IMR-90 (cell line): ENCODE measurements at regions not wholly inside any gene's neighbourhood (a gene's known extent, or its start where the extent isn't known, plus 50 kb on each side); places are given as distances from the start of the nearest gene placed in this dataset.
"Not testable (repeated sequence)": the region's sequence is repeated elsewhere in the genome, so short reads cannot be mapped to it uniquely, and the experiment has no call there.

Experiments used
- ATAC-seq: fragments of 200-7000 bp; cut with Tn5 transposase; 2 replicates; pipeline ENCODE4 v1.9.1; 2020; ENCODE audit warnings: low read depth, mild to moderate bottlenecking, moderate library complexity
- BruUV-seq: library from RNA; stranded (reverse); fragments of 400-500 nt; replicated peaks from 2 replicates; lab custom pipeline; 2021; lab: Mats Ljungman, UMichigan
- CTCF ChIA-PET: fragments of 300-600 bp; formaldehyde crosslinking; extraction: SDS; loops from one replicate; lab custom pipeline; 2021; ENCODE audit warnings: antibody characterized with exemption; lab: Yijun Ruan, JAX
- POLR2A ChIA-PET: fragments of 300-600 bp; sonication (Branson Sonifier 250); formaldehyde crosslinking; loops from one replicate; lab custom pipeline; 2022; ENCODE audit warnings: antibody characterized with exemption; ENCODE audit not compliant: unreplicated experiment; lab: Charles Lee
- DNase-seq: peaks from one replicate; pipeline ENCODE4 v3.0.0; 2013
- H2AFZ ChIP-seq: replicated peaks from 2 replicates; pipeline ENCODE3; 2013; ENCODE audit warnings: low read length, mild to moderate bottlenecking; ENCODE audit not compliant: poor library complexity
- H2AK5ac ChIP-seq: 2 replicates; pipeline ENCODE4 v1.6.1; 2013; ENCODE audit warnings: low read depth, low read length, inconsistent platforms
- H2AK9ac ChIP-seq: replicated peaks from 2 replicates; pipeline ENCODE3; 2013; ENCODE audit warnings: mild to moderate bottlenecking, low read depth, low read length, moderate library complexity; ENCODE audit not compliant: poor library complexity
- H2BK120ac ChIP-seq: 2 replicates; pipeline ENCODE4 v1.6.1; 2013; ENCODE audit warnings: low read depth, low read length, inconsistent platforms
- H2BK15ac ChIP-seq: 3 replicates; pipeline ENCODE4 v1.6.1; 2013; ENCODE audit warnings: low read depth, low read length, inconsistent platforms
- H2BK20ac ChIP-seq: 2 replicates; pipeline ENCODE4 v1.6.1; 2013; ENCODE audit warnings: low read depth, mild to moderate bottlenecking, inconsistent platforms, low read length, moderate library complexity
- H2BK5ac ChIP-seq: 2 replicates; pipeline ENCODE4 v1.6.1; 2013; ENCODE audit warnings: mild to moderate bottlenecking, low read depth, low read length, inconsistent platforms; ENCODE audit not compliant: poor library complexity, severe bottlenecking
- H3K14ac ChIP-seq: replicated peaks from 2 replicates; pipeline ENCODE4 v1.6.1; 2013; ENCODE audit warnings: low read depth, low read length, inconsistent platforms
- H3K18ac ChIP-seq: 2 replicates; pipeline ENCODE4 v1.6.1; 2013; ENCODE audit warnings: low read depth, low read length, control low read depth
- H3K23ac ChIP-seq: 2 replicates; pipeline ENCODE4 v1.6.1; 2013; ENCODE audit warnings: low read depth, low read length, inconsistent platforms
- H3K27ac ChIP-seq: 2 replicates; pipeline ENCODE4 v1.5.1; 2013; ENCODE audit warnings: mild to moderate bottlenecking, control low read depth, low read length; ENCODE audit not compliant: insufficient read depth
- H3K27me3 ChIP-seq: 2 replicates; pipeline ENCODE4 v1.6.1; 2013; ENCODE audit warnings: low read length; ENCODE audit not compliant: control insufficient read depth, insufficient read depth
- H3K36me3 ChIP-seq: 2 replicates; pipeline ENCODE4 v1.6.1; 2013; ENCODE audit warnings: low read length, mixed read lengths; ENCODE audit not compliant: control insufficient read depth, insufficient read depth
- H3K4ac ChIP-seq: 2 replicates; pipeline ENCODE4 v1.6.1; 2013; ENCODE audit warnings: low read depth, low read length, inconsistent platforms
- H3K4me1 ChIP-seq: 2 replicates; pipeline ENCODE4 v1.6.1; 2013; ENCODE audit warnings: low read length, mixed read lengths; ENCODE audit not compliant: control insufficient read depth, insufficient read depth
- H3K4me2 ChIP-seq: 2 replicates; pipeline ENCODE4 v1.6.1; 2013; ENCODE audit warnings: low read depth, mild to moderate bottlenecking, control low read depth, low read length, moderate library complexity
- H3K4me3 ChIP-seq: 2 replicates; pipeline ENCODE4 v1.5.1; 2013; ENCODE audit warnings: low read depth, mild to moderate bottlenecking, control low read depth, low read length, moderate library complexity; ENCODE audit not compliant: insufficient read depth
- H3K56ac ChIP-seq: 2 replicates; pipeline ENCODE4 v1.6.1; 2013; ENCODE audit warnings: low read length, inconsistent platforms; ENCODE audit not compliant: insufficient read depth; ENCODE audit errors: extremely low read depth
- H3K79me1 ChIP-seq, 2 experiments: 2 replicates each; pipeline ENCODE4 v1.6.1; 2013; ENCODE audit warnings: low read length in 2 of 2, inconsistent platforms in 1 of 2, low read depth in 1 of 2
- H3K9ac ChIP-seq: 2 replicates; pipeline ENCODE4 v1.6.1; 2013; ENCODE audit warnings: low read depth, low read length, control low read depth
- H3K9me1 ChIP-seq: 2 replicates; pipeline ENCODE4 v1.6.1; 2013; ENCODE audit warnings: low read length, inconsistent platforms; ENCODE audit not compliant: insufficient read depth
- H3K9me3 ChIP-seq: 2 replicates; pipeline ENCODE4 v1.6.1; 2013; ENCODE audit warnings: low read length; ENCODE audit not compliant: control insufficient read depth, insufficient read depth
- H4K20me1 ChIP-seq: 2 replicates; pipeline ENCODE4 v1.6.1; 2013; ENCODE audit warnings: low read length, inconsistent platforms; ENCODE audit not compliant: insufficient read depth
- H4K5ac ChIP-seq: 2 replicates; pipeline ENCODE4 v1.6.1; 2013; ENCODE audit warnings: mild to moderate bottlenecking, low read depth, low read length, control low read depth
- H4K8ac ChIP-seq, 2 experiments: 2 replicates each; pipeline ENCODE4 v1.6.1; 2013; ENCODE audit warnings: low read depth in 2 of 2, low read length in 2 of 2, control low read depth in 1 of 2, inconsistent platforms in 1 of 2
- H4K91ac ChIP-seq: 2 replicates; pipeline ENCODE4 v1.6.1; 2013; ENCODE audit warnings: low read depth, low read length, inconsistent platforms; ENCODE audit not compliant: insufficient read depth
- WGBS, 2 experiments: methylation state at CpG; one replicate each; pipeline versions ENCODE4 v1.1.5 to v1.1.7; 2013; ENCODE audit warnings: missing lambda C conversion rate in 2 of 2; ENCODE audit not compliant: insufficient read length in 1 of 2; ENCODE audit errors: extremely low coverage in 2 of 2; 5-methylcytosine and 5-hydroxymethylcytosine counted together
- dilution Hi-C: fragments of 300-500 bp; cut with HindIII; formaldehyde crosslinking; loops from one replicate; pipeline ENCODE4 v1.14.3; 2018; ENCODE audit warnings: low sequenced_read_pairs; ENCODE audit not compliant: unreplicated experiment
- in situ Hi-C: fragments of 300-500 bp; cut with MboI; formaldehyde crosslinking; loops from 3 replicates; pipeline ENCODE4 v1.14.3; 2019; ENCODE audit warnings: low sequenced_read_pairs, inconsistent platforms, mixed read lengths
- intact Hi-C: fragments of 100-400 bp; cut with micrococcal nuclease; formaldehyde crosslinking; loops from 2 replicates; pipeline ENCODE4 v1.10.0; 2022

DNA sequence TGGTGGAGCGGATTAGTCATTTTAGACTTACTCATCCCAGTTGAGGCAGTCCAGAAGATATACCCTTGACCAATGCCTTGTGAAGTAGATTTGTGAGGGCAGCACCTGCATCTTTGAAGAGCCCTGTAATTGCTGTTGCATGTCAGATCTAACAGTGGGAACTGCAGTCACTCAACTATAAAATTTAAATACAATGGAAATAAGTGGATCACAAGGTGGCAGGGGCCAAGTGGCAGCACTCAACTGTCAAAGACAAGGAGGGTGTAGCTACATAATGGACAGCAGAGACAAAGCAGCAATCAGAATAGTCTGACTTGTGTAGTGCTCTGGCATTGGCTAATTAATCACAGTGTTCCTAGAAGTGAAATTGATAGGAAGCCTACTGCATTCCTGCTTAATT, 115.8 kb upstream of the RMP24 start:
- H3K23ac ChIP-seq, H3K18ac ChIP-seq, H2BK20ac ChIP-seq, CTCF ChIA-PET, intact Hi-C loops, H4K8ac ChIP-seq, H3K9me3 ChIP-seq, H3K9me1 ChIP-seq, POLR2A ChIA-PET, H3K56ac ChIP-seq, dilution Hi-C loops, H3K4me2 ChIP-seq, H3K27ac ChIP-seq, H2AK9ac ChIP-seq, H3K4ac ChIP-seq, H3K27me3 ChIP-seq, H2AK5ac ChIP-seq, H3K79me1 ChIP-seq, H3K36me3 ChIP-seq, in situ Hi-C loops, BruUV-seq, DNase-seq, H2BK5ac ChIP-seq, H4K20me1 ChIP-seq, ATAC-seq, H4K5ac ChIP-seq, H3K4me3 ChIP-seq, H2BK15ac ChIP-seq, H2AFZ ChIP-seq, H3K4me1 ChIP-seq, H2BK120ac ChIP-seq, H3K14ac ChIP-seq, H3K9ac ChIP-seq, H4K91ac ChIP-seq: not testable (repeated sequence)
- WGBS, 2 experiments = no CpG with 5 or more reads among the region's 1 CpG

DNA sequence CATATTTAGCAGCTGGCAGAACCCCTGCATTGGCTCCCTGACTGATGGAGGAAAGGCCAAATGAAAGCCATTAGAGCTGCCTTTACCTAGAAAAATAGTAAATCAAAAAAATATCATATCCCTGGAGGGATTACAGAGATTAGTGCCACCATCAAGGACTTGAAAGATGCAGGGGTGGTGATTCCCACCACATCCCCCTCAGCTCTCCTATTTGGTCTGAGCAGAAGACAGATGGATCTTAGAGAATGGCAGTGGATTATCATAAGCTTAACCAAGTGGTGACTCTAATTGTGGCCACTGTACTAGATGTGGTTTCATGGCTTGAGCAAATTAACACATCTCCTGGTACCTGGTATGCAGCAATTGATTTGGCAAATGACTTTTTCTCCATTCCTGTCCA, 114.9 kb upstream of the RMP24 start:
- H3K27me3 ChIP-seq, DNase-seq, H3K4ac ChIP-seq, H2AK5ac ChIP-seq, dilution Hi-C loops, H3K36me3 ChIP-seq, H2AK9ac ChIP-seq, H3K9me1 ChIP-seq, H3K4me3 ChIP-seq, H3K27ac ChIP-seq, in situ Hi-C loops, H4K8ac ChIP-seq, H3K4me2 ChIP-seq, H3K56ac ChIP-seq, H2BK5ac ChIP-seq, H4K20me1 ChIP-seq, H2BK15ac ChIP-seq, H3K9me3 ChIP-seq, POLR2A ChIA-PET, H3K14ac ChIP-seq, H3K18ac ChIP-seq, H3K4me1 ChIP-seq, H2BK120ac ChIP-seq, intact Hi-C loops, H3K23ac ChIP-seq, BruUV-seq, H3K9ac ChIP-seq, H2AFZ ChIP-seq, H4K91ac ChIP-seq, CTCF ChIA-PET, H2BK20ac ChIP-seq, H4K5ac ChIP-seq, ATAC-seq, H3K79me1 ChIP-seq: not testable (repeated sequence)
